Middle frontal gyrus (tissue), 1 donor: ENCODE measurements at regions not wholly inside any gene's neighbourhood (a gene's known extent, or its start where the extent isn't known, plus 50 kb on each side); places are given as distances from the start of the nearest gene placed in this dataset.
"Not testable (repeated sequence)": the region's sequence is repeated elsewhere in the genome, so short reads cannot be mapped to it uniquely, and the experiment has no call there.

Experiments used
- DNase-seq: peaks from one replicate; pipeline ENCODE4 v3.0.0-alpha.2; 2015; ENCODE audit warnings: low spot score; ENCODE audit errors: extremely low spot score

- no peak for DNase-seq
These were observed 643.0 kb upstream of the FAM98A start for GRCh38 chr2:34241905-34242762.

- no peak for DNase-seq
These were observed 640.4 kb upstream of the FAM98A start for GRCh38 chr2:34239511-34239910.

- DNase-seq = no peak
These were observed 635.7 kb upstream of the FAM98A start for GRCh38 chr2:34234823-34235222.

- no peak for DNase-seq
These were observed 630.9 kb upstream of the FAM98A start for GRCh38 chr2:34229998-34230397.

GRCh38 chr2:34215174-34215573 lies 616.1 kb upstream of the FAM98A start:
- DNase-seq = no peak

- DNase-seq = not testable (repeated sequence)
These were observed 611.3 kb upstream of the FAM98A start for GRCh38 chr2:34210382-34210781.

GRCh38 chr2:34204560-34204959 lies 605.5 kb upstream of the FAM98A start:
- DNase-seq = no peak

- no peak for DNase-seq
These were observed 602.0 kb upstream of the FAM98A start for GRCh38 chr2:34201099-34201498.

- no peak for DNase-seq
These were observed 600.9 kb upstream of the FAM98A start for GRCh38 chr2:34199971-34200370.

GRCh38 chr2:34193164-34193563 lies 594.1 kb upstream of the FAM98A start:
- no peak for DNase-seq

GRCh38 chr2:34188464-34189303 lies 589.6 kb upstream of the FAM98A start:
- no peak for DNase-seq

GRCh38 chr2:34179511-34179910 lies 580.4 kb upstream of the FAM98A start:
- no peak for DNase-seq

- no peak for DNase-seq
These were observed 579.4 kb upstream of the FAM98A start for GRCh38 chr2:34178482-34178881.

GRCh38 chr2:34176693-34177092 lies 577.6 kb upstream of the FAM98A start:
- no peak for DNase-seq

- no peak for DNase-seq
These were observed 575.4 kb upstream of the FAM98A start for GRCh38 chr2:34174506-34174905.

- no peak for DNase-seq
These were observed 563.1 kb upstream of the FAM98A start for GRCh38 chr2:34162231-34162630.

- no peak for DNase-seq
These were observed 562.5 kb upstream of the FAM98A start for GRCh38 chr2:34161549-34161948.

GRCh38 chr2:34159901-34160300 lies 560.8 kb upstream of the FAM98A start:
- DNase-seq = no peak

- no peak for DNase-seq
These were observed 554.4 kb upstream of the FAM98A start for GRCh38 chr2:34153484-34153883.

GRCh38 chr2:34147780-34148179 lies 548.7 kb upstream of the FAM98A start:
- DNase-seq = no peak

- DNase-seq = no peak
These were observed 544.0 kb upstream of the FAM98A start for GRCh38 chr2:34143149-34143548.

- DNase-seq = not testable (repeated sequence)
These were observed 543.5 kb upstream of the FAM98A start for GRCh38 chr2:34142531-34143008.
